ENCODE measurements at regions not wholly inside any gene's neighbourhood (a gene's known extent, or its start where the extent isn't known, plus 50 kb on each side); places are given as distances from the start of the nearest gene placed in this dataset.

GRCh38 chr19:20397292-20397691 is 168.3 kb downstream of the ZNF737 start:
- TF ChIP-seq CTCF (IDR thresholded peaks at IDR 0.05) (no peak), POLR2A (IDR thresholded peaks at IDR 0.05) (no peak), POLR2AphosphoS5 (IDR thresholded peaks at IDR 0.05) (no peak)
